WI38 (cell line): ENCODE measurements at regions not wholly inside any gene's neighbourhood (a gene's known extent, or its start where the extent isn't known, plus 50 kb on each side); places are given as distances from the start of the nearest gene placed in this dataset.

Experiments used
- H3K4me3 ChIP-seq: 2 replicates; pipeline ENCODE4 v1.5.1; 2011; ENCODE audit warnings: low read depth, mild to moderate bottlenecking, control low read depth, low read length
- CTCF ChIP-seq: IDR thresholded peaks from 2 replicates; pipeline ENCODE4 v1.5.1; 2012; ENCODE audit warnings: low read depth, mild to moderate bottlenecking, control low read depth, low read length

GRCh38 chr15:70379938-70380883, 282.5 kb upstream of the TLE3 start:
- no peak for TF ChIP-seq CTCF

GRCh38 chr15:70379134-70379533, 281.4 kb upstream of the TLE3 start:
- no peak for TF ChIP-seq CTCF
- H3K4me3 ChIP-seq, result no peak overlapping the region

More at GRCh38 chr15:70379938-70380883, 282.5 kb upstream of the TLE3 start:
- H3K4me3 ChIP-seq, result no peak overlapping the region

GRCh38 chr15:70378126-70379031, 280.7 kb upstream of the TLE3 start:
- TF ChIP-seq CTCF, result no peak
- no peak overlapping the region for H3K4me3 ChIP-seq

- H3K4me3 ChIP-seq, result no peak overlapping the region
- TF ChIP-seq CTCF, result no peak
These were observed 279.4 kb upstream of the TLE3 start for GRCh38 chr15:70376929-70377691.

- H3K4me3 ChIP-seq, result no peak overlapping the region
- TF ChIP-seq CTCF, result no peak
These were observed 278.6 kb upstream of the TLE3 start for GRCh38 chr15:70376031-70376928.

GRCh38 chr15:70375586-70375985, 277.9 kb upstream of the TLE3 start:
- no peak overlapping the region for H3K4me3 ChIP-seq
- TF ChIP-seq CTCF, result no peak
